IMR-90 (cell line): ENCODE measurements at regions not wholly inside any gene's neighbourhood (a gene's known extent, or its start where the extent isn't known, plus 50 kb on each side); places are given as distances from the start of the nearest gene placed in this dataset.

Experiments
- ATAC-seq: fragments of 200-7000 bp; cut with Tn5 transposase; 2 replicates; pipeline ENCODE4 v1.9.1; 2020; ENCODE audit warnings: low read depth, mild to moderate bottlenecking, moderate library complexity
- BruUV-seq: library from RNA; stranded (reverse); fragments of 400-500 nt; replicated peaks from 2 replicates; lab custom pipeline; 2021; lab: Mats Ljungman, UMichigan
- CTCF ChIA-PET: fragments of 300-600 bp; formaldehyde crosslinking; extraction: SDS; loops from one replicate; lab custom pipeline; 2021; ENCODE audit warnings: antibody characterized with exemption; lab: Yijun Ruan, JAX
- POLR2A ChIA-PET: fragments of 300-600 bp; sonication (Branson Sonifier 250); formaldehyde crosslinking; loops from one replicate; lab custom pipeline; 2022; ENCODE audit warnings: antibody characterized with exemption; ENCODE audit not compliant: unreplicated experiment; lab: Charles Lee
- DNase-seq: peaks from one replicate; pipeline ENCODE4 v3.0.0; 2013
- H2AFZ ChIP-seq: replicated peaks from 2 replicates; pipeline ENCODE3; 2013; ENCODE audit warnings: low read length, mild to moderate bottlenecking; ENCODE audit not compliant: poor library complexity
- H2AK5ac ChIP-seq: 2 replicates; pipeline ENCODE4 v1.6.1; 2013; ENCODE audit warnings: low read depth, low read length, inconsistent platforms
- H2AK9ac ChIP-seq: replicated peaks from 2 replicates; pipeline ENCODE3; 2013; ENCODE audit warnings: mild to moderate bottlenecking, low read depth, low read length, moderate library complexity; ENCODE audit not compliant: poor library complexity
- H2BK120ac ChIP-seq: 2 replicates; pipeline ENCODE4 v1.6.1; 2013; ENCODE audit warnings: low read depth, low read length, inconsistent platforms
- H2BK15ac ChIP-seq: 3 replicates; pipeline ENCODE4 v1.6.1; 2013; ENCODE audit warnings: low read depth, low read length, inconsistent platforms
- H2BK20ac ChIP-seq: 2 replicates; pipeline ENCODE4 v1.6.1; 2013; ENCODE audit warnings: low read depth, mild to moderate bottlenecking, inconsistent platforms, low read length, moderate library complexity
- H2BK5ac ChIP-seq: 2 replicates; pipeline ENCODE4 v1.6.1; 2013; ENCODE audit warnings: mild to moderate bottlenecking, low read depth, low read length, inconsistent platforms; ENCODE audit not compliant: poor library complexity, severe bottlenecking
- H3K14ac ChIP-seq: replicated peaks from 2 replicates; pipeline ENCODE4 v1.6.1; 2013; ENCODE audit warnings: low read depth, low read length, inconsistent platforms
- H3K18ac ChIP-seq: 2 replicates; pipeline ENCODE4 v1.6.1; 2013; ENCODE audit warnings: low read depth, low read length, control low read depth
- H3K23ac ChIP-seq: 2 replicates; pipeline ENCODE4 v1.6.1; 2013; ENCODE audit warnings: low read depth, low read length, inconsistent platforms
- H3K27ac ChIP-seq: 2 replicates; pipeline ENCODE4 v1.5.1; 2013; ENCODE audit warnings: mild to moderate bottlenecking, control low read depth, low read length; ENCODE audit not compliant: insufficient read depth
- H3K27me3 ChIP-seq: 2 replicates; pipeline ENCODE4 v1.6.1; 2013; ENCODE audit warnings: low read length; ENCODE audit not compliant: control insufficient read depth, insufficient read depth
- H3K36me3 ChIP-seq: 2 replicates; pipeline ENCODE4 v1.6.1; 2013; ENCODE audit warnings: low read length, mixed read lengths; ENCODE audit not compliant: control insufficient read depth, insufficient read depth
- H3K4ac ChIP-seq: 2 replicates; pipeline ENCODE4 v1.6.1; 2013; ENCODE audit warnings: low read depth, low read length, inconsistent platforms
- H3K4me1 ChIP-seq: 2 replicates; pipeline ENCODE4 v1.6.1; 2013; ENCODE audit warnings: low read length, mixed read lengths; ENCODE audit not compliant: control insufficient read depth, insufficient read depth
- H3K4me2 ChIP-seq: 2 replicates; pipeline ENCODE4 v1.6.1; 2013; ENCODE audit warnings: low read depth, mild to moderate bottlenecking, control low read depth, low read length, moderate library complexity
- H3K4me3 ChIP-seq: 2 replicates; pipeline ENCODE4 v1.5.1; 2013; ENCODE audit warnings: low read depth, mild to moderate bottlenecking, control low read depth, low read length, moderate library complexity; ENCODE audit not compliant: insufficient read depth
- H3K56ac ChIP-seq: 2 replicates; pipeline ENCODE4 v1.6.1; 2013; ENCODE audit warnings: low read length, inconsistent platforms; ENCODE audit not compliant: insufficient read depth; ENCODE audit errors: extremely low read depth
- H3K79me1 ChIP-seq, 2 experiments: 2 replicates each; pipeline ENCODE4 v1.6.1; 2013; ENCODE audit warnings: low read length in 2 of 2, inconsistent platforms in 1 of 2, low read depth in 1 of 2
- H3K9ac ChIP-seq: 2 replicates; pipeline ENCODE4 v1.6.1; 2013; ENCODE audit warnings: low read depth, low read length, control low read depth
- H3K9me1 ChIP-seq: 2 replicates; pipeline ENCODE4 v1.6.1; 2013; ENCODE audit warnings: low read length, inconsistent platforms; ENCODE audit not compliant: insufficient read depth
- H3K9me3 ChIP-seq: 2 replicates; pipeline ENCODE4 v1.6.1; 2013; ENCODE audit warnings: low read length; ENCODE audit not compliant: control insufficient read depth, insufficient read depth
- H4K20me1 ChIP-seq: 2 replicates; pipeline ENCODE4 v1.6.1; 2013; ENCODE audit warnings: low read length, inconsistent platforms; ENCODE audit not compliant: insufficient read depth
- H4K5ac ChIP-seq: 2 replicates; pipeline ENCODE4 v1.6.1; 2013; ENCODE audit warnings: mild to moderate bottlenecking, low read depth, low read length, control low read depth
- H4K8ac ChIP-seq, 2 experiments: 2 replicates each; pipeline ENCODE4 v1.6.1; 2013; ENCODE audit warnings: low read depth in 2 of 2, low read length in 2 of 2, control low read depth in 1 of 2, inconsistent platforms in 1 of 2
- H4K91ac ChIP-seq: 2 replicates; pipeline ENCODE4 v1.6.1; 2013; ENCODE audit warnings: low read depth, low read length, inconsistent platforms; ENCODE audit not compliant: insufficient read depth
- CHD1 ChIP-seq: IDR thresholded peaks from 2 replicates; pipeline ENCODE4 v1.6.1; 2012; ENCODE audit warnings: low read depth, low read length, improper control_type of control experiment
- RAD21 ChIP-seq: IDR thresholded peaks from 2 replicates; pipeline ENCODE4 v1.6.1; 2012; ENCODE audit warnings: low read length, improper control_type of control experiment
- RFX5 ChIP-seq: IDR thresholded peaks from 2 replicates; pipeline ENCODE4 v1.8.0; 2012; ENCODE audit warnings: low read depth, mild to moderate bottlenecking, low read length, moderate library complexity
- USF2 ChIP-seq: fragments of 150-350 bp; IDR thresholded peaks from 2 replicates; pipeline ENCODE4 v1.6.1; 2017; ENCODE audit warnings: mild to moderate bottlenecking, antibody characterized with exemption, low read length, low read depth
- WGBS, 2 experiments: methylation state at CpG; one replicate each; pipeline versions ENCODE4 v1.1.5 to v1.1.7; 2013; ENCODE audit warnings: missing lambda C conversion rate in 2 of 2; ENCODE audit not compliant: insufficient read length in 1 of 2; ENCODE audit errors: extremely low coverage in 2 of 2; 5-methylcytosine and 5-hydroxymethylcytosine counted together
- dilution Hi-C: fragments of 300-500 bp; cut with HindIII; formaldehyde crosslinking; loops from one replicate; pipeline ENCODE4 v1.14.3; 2018; ENCODE audit warnings: low sequenced_read_pairs; ENCODE audit not compliant: unreplicated experiment
- in situ Hi-C: fragments of 300-500 bp; cut with MboI; formaldehyde crosslinking; loops from 3 replicates; pipeline ENCODE4 v1.14.3; 2019; ENCODE audit warnings: low sequenced_read_pairs, inconsistent platforms, mixed read lengths
- intact Hi-C: fragments of 100-400 bp; cut with micrococcal nuclease; formaldehyde crosslinking; loops from 2 replicates; pipeline ENCODE4 v1.10.0; 2022

- Histone ChIP-seq H3K9ac (no peak overlapping the region), H2AK9ac (no peak overlapping the region), H4K91ac (peak overlapping the region; percentile 64), H3K56ac (no peak overlapping the region), H2BK20ac (peak overlapping the region; percentile 75), H3K27me3 (no peaks in the 10 kb centered on the region), H4K8ac (peak overlapping the region; percentile 41; a peak in 3 of 4 replicates), H3K9me1 (peaks cover 8% of the 10 kb centered on the region), H2AFZ (no peak overlapping the region), H3K18ac (peak overlapping the region; percentile 36), H2BK15ac (peak overlapping the region; percentile 92), H2AK5ac (peak overlapping the region; percentile 11), H3K4me3 (no peak overlapping the region), H3K79me1 (peaks cover 0 to 9% of the 10 kb centered on the region in 2 experiments; a peak in 1 of 4 replicates), H2BK5ac (peak overlapping the region; percentile 49), H3K27ac (no peak overlapping the region), H4K20me1 (no peaks in the 10 kb centered on the region), H2BK120ac (peak overlapping the region; percentile 71), H3K23ac (peak overlapping the region; percentile 33; the same call in 1 of the 2 replicates), H3K4ac (peak overlapping the region; percentile 63; the same call in 1 of the 2 replicates), H3K36me3 (no peaks in the 10 kb centered on the region), H3K9me3 (no peaks in the 10 kb centered on the region), H3K4me2 (no peak overlapping the region), H3K14ac (peak overlapping the region; percentile 83), H3K4me1 (peaks cover 15% of the 10 kb centered on the region), H4K5ac (peak overlapping the region; percentile 67)
- TF ChIP-seq RFX5 (no peak), USF2 (no peak), RAD21 (no peak), CHD1 (no peak)
- WGBS, 2 experiments = no CpG with 5 or more reads among the region's 4 CpGs
- CTCF ChIA-PET = interaction anchor here (0.6 kb wide), 1 partner anchor 24 kb away, joined by 3 read pairs; no protein-coding TSS in a partner anchor
- in situ Hi-C loops (no loop called here), intact Hi-C loops (no loop called here), dilution Hi-C loops (no loop called here)
- no TSS peak for BruUV-seq
- ATAC-seq (no peak), DNase-seq (no peak)
- POLR2A ChIA-PET = no interaction called here
Observed at GRCh38 chr15:39298271-39298962, 282.5 kb upstream of the THBS1 start.
